ENCODE measurements at regions not wholly inside any gene's neighbourhood (a gene's known extent, or its start where the extent isn't known, plus 50 kb on each side); places are given as distances from the start of the nearest gene placed in this dataset.
A peak's percentile ranks its signal among the peaks of the same experiment; 100 is the strongest.

- DNase-seq, result no peak
Measured at GRCh38 chr11:20249796-20250195, 89.5 kb upstream of the DBX1 start.

DNA sequence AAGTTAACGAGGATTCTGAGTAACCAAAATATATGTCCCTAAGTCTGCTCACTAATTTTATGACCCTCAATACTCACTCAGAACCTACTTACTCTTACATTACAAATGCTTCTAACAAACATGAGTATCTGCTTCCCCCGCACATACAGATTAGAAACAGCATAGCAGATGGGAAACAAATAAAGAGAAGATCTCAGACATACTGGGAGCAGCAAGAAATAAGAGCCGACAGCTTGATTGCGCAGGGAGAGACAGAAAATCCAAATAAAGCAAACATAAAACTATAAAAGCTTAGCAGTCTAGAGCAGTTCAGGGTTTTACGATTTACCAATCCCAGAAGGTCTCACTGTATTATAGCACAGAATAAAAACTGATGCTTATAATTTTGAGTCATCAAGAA, 89.1 kb upstream of the DBX1 start:
- no peak for DNase-seq

GRCh38 chr11:20248871-20249270, 88.6 kb upstream of the DBX1 start:
- DNase-seq, result no peak

GRCh38 chr11:20248121-20248772, 88.0 kb upstream of the DBX1 start:
- no peak for DNase-seq

DNA sequence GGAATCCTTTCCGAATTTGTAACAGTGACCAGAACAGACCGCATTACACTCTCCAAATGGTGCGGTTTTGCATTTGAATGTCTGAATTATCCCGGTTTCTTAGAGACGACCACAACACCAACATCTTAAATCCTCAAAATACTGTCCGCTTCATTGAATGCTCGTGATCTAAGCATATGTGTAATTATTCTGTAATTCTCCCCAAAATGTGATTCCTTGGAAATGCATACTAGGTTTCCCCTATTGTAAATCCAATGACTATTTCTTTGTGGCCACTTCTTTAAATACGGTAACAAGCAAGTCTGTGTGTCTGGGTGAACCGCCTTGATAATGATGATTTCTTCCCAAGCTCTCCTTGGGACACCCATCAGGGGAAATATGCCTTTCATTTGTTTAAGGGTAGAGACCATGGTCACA, 87.3 kb upstream of the DBX1 start:
- no peak for DNase-seq

- DNase-seq, result no peak
Measured at GRCh38 chr11:20243974-20244373, 83.7 kb upstream of the DBX1 start.

- DNase-seq, result peak; percentile 33
Measured at GRCh38 chr11:20238712-20239111, 78.4 kb upstream of the DBX1 start.

- DNase-seq, result no peak
Measured at GRCh38 chr11:20235164-20235563, 74.9 kb upstream of the DBX1 start.

DNA sequence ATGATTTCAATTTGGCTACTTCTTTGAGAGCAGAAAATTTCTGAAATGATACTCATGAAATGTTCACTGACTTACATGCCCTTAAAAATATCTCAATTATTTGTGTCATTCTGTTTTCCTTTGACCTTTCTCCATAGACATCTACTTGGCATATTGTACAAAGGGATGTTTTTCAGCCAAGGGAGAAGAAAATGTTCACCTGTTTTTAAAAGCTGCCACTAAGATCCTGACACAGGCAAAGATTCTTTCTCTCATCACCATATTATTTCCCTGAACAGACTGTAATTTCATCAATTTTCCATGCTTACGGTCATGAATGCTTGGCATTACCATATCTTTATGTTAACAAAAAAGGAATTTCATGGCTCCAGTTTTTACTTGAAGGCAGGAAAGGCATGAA, 67.4 kb upstream of the DBX1 start:
- no peak for DNase-seq

GRCh38 chr11:20226933-20227332, 66.7 kb upstream of the DBX1 start:
- no peak for DNase-seq

- no peak for DNase-seq
Measured at GRCh38 chr11:20221566-20221965, 61.3 kb upstream of the DBX1 start.

- DNase-seq, result no peak
Measured at GRCh38 chr11:20213790-20214189, 53.5 kb upstream of the DBX1 start.

GRCh38 chr11:20211691-20212090, 51.4 kb upstream of the DBX1 start:
- no peak for DNase-seq
